Uterus (tissue), 3 donors: ENCODE measurements at regions not wholly inside any gene's neighbourhood (a gene's known extent, or its start where the extent isn't known, plus 50 kb on each side); places are given as distances from the start of the nearest gene placed in this dataset.

ENCODE experiments used
- DNase-seq, 2 donors: peaks; one replicate each; pipeline ENCODE4 v3.0.0-alpha.2; 2019 to 2020
- H3K27ac ChIP-seq, 2 donors: fragments of 200-600 bp; sonication (generic); 1 replicate in 1 of 2; 2 replicates in 1 of 2; pipeline ENCODE4 v1.5.1; 2016 to 2018
- H3K27me3 ChIP-seq, 2 donors: fragments of 200-600 bp; sonication (generic); one replicate each; pipeline ENCODE4 v1.5.1; 2018 to 2019; ENCODE audit warnings: control low read depth in 1 of 2
- H3K36me3 ChIP-seq, 2 donors: fragments of 200-600 bp; sonication (generic); one replicate each; pipeline ENCODE4 v1.5.1; 2019; ENCODE audit warnings: control low read depth in 1 of 2
- H3K4me1 ChIP-seq, 2 donors: fragments of 200-600 bp; sonication (generic); one replicate each; pipeline ENCODE4 v1.5.1; 2018 to 2019; ENCODE audit warnings: control low read depth in 1 of 2
- H3K4me3 ChIP-seq, 2 donors: fragments of 200-600 bp; sonication (generic); 1 replicate in 1 of 2; 2 replicates in 1 of 2; pipeline ENCODE4 v1.5.1; 2018 to 2019; ENCODE audit warnings: mild to moderate bottlenecking in 1 of 2
- H3K9me3 ChIP-seq, 2 donors: fragments of 200-600 bp; sonication (generic); one replicate each; pipeline ENCODE4 v1.5.1; 2019; ENCODE audit warnings: control low read depth in 1 of 2
- CTCF ChIP-seq, 4 experiments: fragments of 200-600 bp in 2 of 4; fragments of 450-650 bp in 2 of 4; sonication (generic) in 2 of 4; IDR thresholded peaks; one replicate each; pipeline ENCODE4 v1.5.1; 2016 to 2019; ENCODE audit warnings: antibody characterized with exemption in 4 of 4, mild to moderate bottlenecking in 2 of 4, moderate library complexity in 1 of 4
- POLR2A ChIP-seq, 2 donors: fragments of 450-650 bp; IDR thresholded peaks; one replicate each; pipeline ENCODE4 v1.6.1; 2016; ENCODE audit warnings: antibody characterized with exemption in 2 of 2, mild to moderate bottlenecking in 1 of 2, moderate library complexity in 1 of 2
- intact Hi-C: fragments of 100-400 bp; cut with DNase I; formaldehyde crosslinking; loops from one replicate; pipeline ENCODE4 v1.15.1; 2023; ENCODE audit warnings: low total_unique reads
- donor health status: DM: yes; HTN: yes; CAD: no.

DNA sequence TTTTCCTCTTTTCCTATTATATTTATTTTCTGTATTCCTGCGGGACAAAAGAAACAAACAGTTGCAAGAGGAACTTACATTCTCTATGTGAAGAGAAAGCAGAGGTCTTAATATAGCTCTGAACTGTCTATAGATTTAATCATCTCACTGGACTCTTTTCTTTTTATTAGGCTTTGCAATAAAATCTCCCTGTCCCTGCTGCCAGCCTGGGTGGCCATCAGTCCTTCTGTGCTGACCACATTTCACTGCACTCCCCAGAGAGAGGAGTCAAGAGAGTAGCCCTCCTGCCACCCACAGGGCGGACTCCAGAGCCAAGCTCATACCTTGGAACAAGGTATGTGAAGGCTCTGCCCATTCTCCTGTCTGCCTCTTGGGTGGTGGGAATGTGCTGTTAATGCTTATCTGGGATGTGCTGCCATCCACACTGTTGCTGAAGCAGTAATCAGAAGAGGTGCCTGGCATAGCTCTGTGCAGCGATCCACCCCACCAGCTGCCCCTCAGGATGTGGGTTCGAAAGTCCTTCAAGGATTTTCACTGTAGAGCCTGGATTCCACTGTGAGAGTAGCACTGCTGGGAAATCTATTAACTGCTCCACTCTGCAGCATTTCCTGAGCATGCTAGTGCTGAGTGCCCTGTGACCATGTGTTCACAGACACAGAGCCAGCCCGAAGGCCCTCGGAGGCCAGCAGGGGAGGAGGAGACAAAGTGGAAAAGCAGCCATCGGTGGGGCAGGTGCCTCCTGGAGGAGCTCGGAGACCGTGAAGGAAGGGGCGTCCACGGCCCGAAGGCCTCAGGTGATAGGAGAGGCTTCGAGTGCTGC, 334.6 kb downstream of the MED10 start:
- DNase-seq, result no peak

DNA sequence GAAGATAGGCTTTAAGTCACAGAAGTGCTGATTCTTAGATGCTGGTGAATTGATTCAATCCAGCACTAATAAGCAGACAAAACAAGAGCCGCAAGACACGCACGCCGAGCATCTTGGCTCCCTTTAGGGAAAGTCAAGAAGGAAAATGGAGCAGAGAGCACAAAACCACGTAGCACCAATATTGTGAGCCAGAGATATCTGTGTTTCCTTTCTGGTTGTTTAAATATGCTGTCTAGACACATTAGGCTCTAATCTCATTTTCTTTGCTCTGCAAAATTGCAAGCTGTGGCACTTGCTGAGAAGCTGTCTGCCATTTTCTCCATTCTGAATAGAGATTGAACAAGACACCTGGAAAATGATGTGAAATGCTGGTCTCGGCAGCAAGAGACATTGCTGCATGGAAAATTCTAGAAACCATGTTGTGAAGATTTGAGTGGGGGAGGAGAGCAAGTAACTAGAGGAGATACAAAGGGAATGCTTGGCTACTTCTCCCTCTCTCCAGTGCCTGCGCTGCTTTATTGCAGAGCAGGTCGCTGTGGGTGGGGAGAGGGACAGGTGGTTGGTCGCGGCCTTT, 336.3 kb downstream of the MED10 start:
- Histone ChIP-seq H3K4me1 (no peaks in the 10 kb centered on the region), H3K9me3 (no peaks in the 10 kb centered on the region), H3K36me3 (no peaks in the 10 kb centered on the region), H3K27me3 (no peaks in the 10 kb centered on the region), H3K27ac (no peak overlapping the region), H3K4me3 (no peak overlapping the region)
- TF ChIP-seq POLR2A (IDR thresholded peaks at IDR 0.05) (no peak), CTCF (IDR thresholded peaks at IDR 0.05) (no peak)
- no peak for DNase-seq
- intact Hi-C loops, result no loop called here

More for the DNA sequence above, 334.6 kb downstream of the MED10 start:
- Histone ChIP-seq H3K27ac (no peak overlapping the region), H3K36me3 (no peaks in the 10 kb centered on the region), H3K9me3 (no peaks in the 10 kb centered on the region), H3K4me1 (no peaks in the 10 kb centered on the region), H3K4me3 (no peak overlapping the region), H3K27me3 (no peaks in the 10 kb centered on the region)
- intact Hi-C loops, result no loop called here
- TF ChIP-seq CTCF (IDR thresholded peaks at IDR 0.05), result no peak
- no peak for TF ChIP-seq POLR2A (IDR thresholded peaks at IDR 0.05)

GRCh38 chr5:6039111-6039510, 339.2 kb downstream of the MED10 start:
- Histone ChIP-seq H3K27ac (no peak overlapping the region), H3K4me3 (no peak overlapping the region), H3K9me3 (no peaks in the 10 kb centered on the region), H3K4me1 (no peaks in the 10 kb centered on the region), H3K27me3 (no peaks in the 10 kb centered on the region), H3K36me3 (no peaks in the 10 kb centered on the region)
- no peak for TF ChIP-seq CTCF (IDR thresholded peaks at IDR 0.05)
- no peak for TF ChIP-seq POLR2A (IDR thresholded peaks at IDR 0.05)
- no peak for DNase-seq
- intact Hi-C loops, result no loop called here

GRCh38 chr5:6036006-6036405, 342.3 kb downstream of the MED10 start:
- DNase-seq, result no peak
- H3K36me3 ChIP-seq, result no peaks in the 10 kb centered on the region
- H3K9me3 ChIP-seq, result no peaks in the 10 kb centered on the region
- no peak for TF ChIP-seq CTCF (IDR thresholded peaks at IDR 0.05)
- intact Hi-C loops, result no loop called here
- H3K27ac ChIP-seq, result no peak overlapping the region
- H3K4me3 ChIP-seq, result no peak overlapping the region
- no peaks in the 10 kb centered on the region for H3K27me3 ChIP-seq
- no peaks in the 10 kb centered on the region for H3K4me1 ChIP-seq

DNA sequence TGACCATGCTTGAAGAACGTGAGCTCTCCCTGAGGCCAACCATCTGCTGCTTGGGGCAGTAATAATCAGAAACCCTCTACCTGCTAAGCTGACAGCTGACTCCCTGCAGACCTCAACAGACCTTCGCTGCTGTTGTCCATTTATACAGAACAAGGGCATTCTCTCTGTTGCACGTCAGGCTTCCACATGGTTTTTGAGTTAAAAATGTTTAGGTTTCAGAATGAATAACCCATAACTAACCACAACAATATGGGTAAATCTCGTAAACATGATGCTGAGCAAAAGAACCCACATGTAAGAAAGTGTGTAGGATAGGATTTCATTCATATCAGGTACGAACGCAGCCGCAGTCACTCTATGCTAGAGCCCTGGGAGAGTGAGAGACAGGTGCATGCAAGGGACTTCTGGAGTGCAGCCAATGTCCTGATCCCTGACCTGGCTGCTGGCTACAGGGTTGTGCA, 348.5 kb downstream of the MED10 start:
- no peak overlapping the region for H3K27ac ChIP-seq
- no peaks in the 10 kb centered on the region for H3K9me3 ChIP-seq
- TF ChIP-seq CTCF (IDR thresholded peaks at IDR 0.05), result no peak
- no peak for TF ChIP-seq POLR2A (IDR thresholded peaks at IDR 0.05)
- H3K27me3 ChIP-seq, result no peaks in the 10 kb centered on the region
- intact Hi-C loops, result no loop called here
- H3K4me3 ChIP-seq, result no peak overlapping the region
- no peak for DNase-seq
- H3K4me1 ChIP-seq, result no peaks in the 10 kb centered on the region
- H3K36me3 ChIP-seq, result no peaks in the 10 kb centered on the region
